ENCODE measurements at regions not wholly inside any gene's neighbourhood (a gene's known extent, or its start where the extent isn't known, plus 50 kb on each side); places are given as distances from the start of the nearest gene placed in this dataset.

- no peak overlapping the region for H3K4me3 ChIP-seq
- peak in 1 of 2 donors; percentile 22 for DNase-seq (ENCODE audit: low spot score in 2 of 2)
- TF ChIP-seq, protein P1, sequence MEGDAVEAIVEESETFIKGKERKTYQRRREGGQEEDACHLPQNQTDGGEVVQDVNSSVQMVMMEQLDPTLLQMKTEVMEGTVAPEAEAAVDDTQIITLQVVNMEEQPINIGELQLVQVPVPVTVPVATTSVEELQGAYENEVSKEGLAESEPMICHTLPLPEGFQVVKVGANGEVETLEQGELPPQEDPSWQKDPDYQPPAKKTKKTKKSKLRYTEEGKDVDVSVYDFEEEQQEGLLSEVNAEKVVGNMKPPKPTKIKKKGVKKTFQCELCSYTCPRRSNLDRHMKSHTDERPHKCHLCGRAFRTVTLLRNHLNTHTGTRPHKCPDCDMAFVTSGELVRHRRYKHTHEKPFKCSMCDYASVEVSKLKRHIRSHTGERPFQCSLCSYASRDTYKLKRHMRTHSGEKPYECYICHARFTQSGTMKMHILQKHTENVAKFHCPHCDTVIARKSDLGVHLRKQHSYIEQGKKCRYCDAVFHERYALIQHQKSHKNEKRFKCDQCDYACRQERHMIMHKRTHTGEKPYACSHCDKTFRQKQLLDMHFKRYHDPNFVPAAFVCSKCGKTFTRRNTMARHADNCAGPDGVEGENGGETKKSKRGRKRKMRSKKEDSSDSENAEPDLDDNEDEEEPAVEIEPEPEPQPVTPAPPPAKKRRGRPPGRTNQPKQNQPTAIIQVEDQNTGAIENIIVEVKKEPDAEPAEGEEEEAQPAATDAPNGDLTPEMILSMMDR (IDR thresholded peaks at IDR 0.05): peak in 3 of 5 experiments; percentile 21 to 34 (median 27)
- no peak for TF ChIP-seq POLR2A (IDR thresholded peaks at IDR 0.05)
- TF ChIP-seq EP300 (IDR thresholded peaks at IDR 0.05): no peak
- no peaks in the 10 kb centered on the region for H3K9me3 ChIP-seq
- H3K4me1 ChIP-seq: no peaks in the 10 kb centered on the region
- no peaks in the 10 kb centered on the region for H3K27me3 ChIP-seq
- H3K36me3 ChIP-seq: no peaks in the 10 kb centered on the region
- H3K27ac ChIP-seq: no peak overlapping the region
- 86 to 92% methylated on average over 2 of the region's 2 CpGs for WGBS, 2 donors
Observed at GRCh38 chr6:119978274-119978889, 628.8 kb upstream of the MAN1A1 start.

GRCh38 chr6:119974430-119975159 lies 625.0 kb upstream of the MAN1A1 start:
- no peak for DNase-seq (ENCODE audit: low spot score in 2 of 2)
- no peaks in the 10 kb centered on the region for H3K27me3 ChIP-seq
- TF ChIP-seq EP300 (IDR thresholded peaks at IDR 0.05): no peak
- TF ChIP-seq POLR2A (IDR thresholded peaks at IDR 0.05): no peak
- TF ChIP-seq, protein P1 (IDR thresholded peaks at IDR 0.05): no peak
- H3K36me3 ChIP-seq: no peaks in the 10 kb centered on the region
- H3K27ac ChIP-seq: no peak overlapping the region
- H3K4me1 ChIP-seq: no peaks in the 10 kb centered on the region
- no peaks in the 10 kb centered on the region for H3K9me3 ChIP-seq
- no peak overlapping the region for H3K4me3 ChIP-seq
- WGBS, 2 donors: 93 to 95% methylated on average over 6 of the region's 6 CpGs

DNA sequence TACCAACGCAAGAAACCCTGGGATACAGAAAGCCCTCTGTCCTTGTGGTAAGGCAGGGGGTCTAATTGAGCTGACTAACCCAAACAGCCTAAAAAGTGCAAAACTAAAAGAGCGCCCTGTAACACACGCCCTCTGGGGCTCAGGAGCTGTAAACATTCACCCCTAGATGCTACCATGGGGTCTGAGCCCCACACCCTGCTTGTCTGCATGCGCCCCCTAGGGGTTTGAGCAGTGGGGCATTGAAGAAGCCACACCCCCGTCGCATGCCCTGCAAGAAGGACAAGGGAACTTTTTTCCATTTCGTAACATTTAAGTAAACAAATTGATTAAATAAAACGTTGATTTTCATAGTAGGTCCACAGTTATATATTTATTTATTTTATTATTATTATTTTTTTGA lies 616.9 kb upstream of the MAN1A1 start:
- DNase-seq (ENCODE audit: low spot score in 2 of 2): no peak
- Histone ChIP-seq H3K9me3 (no peaks in the 10 kb centered on the region), H3K27ac (no peak overlapping the region), H3K4me3 (no peak overlapping the region), H3K27me3 (no peaks in the 10 kb centered on the region), H3K4me1 (no peaks in the 10 kb centered on the region), H3K36me3 (no peaks in the 10 kb centered on the region)
- WGBS, 2 donors: 87 to 89% methylated on average over 8 of the region's 8 CpGs
- TF ChIP-seq POLR2A (IDR thresholded peaks at IDR 0.05): no peak
- TF ChIP-seq, protein P1 (IDR thresholded peaks at IDR 0.05): no peak
- TF ChIP-seq EP300 (IDR thresholded peaks at IDR 0.05): no peak

DNA sequence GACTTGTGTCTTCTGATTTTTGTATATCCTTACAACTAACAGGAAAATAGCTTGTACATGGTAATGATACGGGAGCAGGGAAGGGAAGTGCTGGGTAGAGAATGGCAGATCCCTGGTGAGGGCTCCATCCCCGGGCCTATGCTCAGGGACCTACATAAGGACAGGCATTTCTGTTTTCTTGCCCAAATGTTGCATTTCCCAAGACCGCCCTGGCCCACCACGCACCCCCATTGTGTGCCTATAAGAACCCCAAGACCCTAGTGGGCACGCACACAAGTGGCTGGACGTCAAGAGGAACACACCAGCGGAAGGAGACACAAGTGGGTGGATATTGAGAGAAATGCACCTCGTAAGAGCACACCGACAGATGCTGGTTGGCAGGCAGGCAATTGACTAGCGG lies 616.3 kb upstream of the MAN1A1 start:
- H3K36me3 ChIP-seq: no peaks in the 10 kb centered on the region
- no peaks in the 10 kb centered on the region for H3K27me3 ChIP-seq
- 96% methylated on average over 10 of the region's 10 CpGs for WGBS, 2 donors
- no peaks in the 10 kb centered on the region for H3K4me1 ChIP-seq
- H3K27ac ChIP-seq: no peak overlapping the region
- TF ChIP-seq, protein P1 (IDR thresholded peaks at IDR 0.05): no peak
- TF ChIP-seq POLR2A (IDR thresholded peaks at IDR 0.05): no peak
- no peak for DNase-seq (ENCODE audit: low spot score in 2 of 2)
- no peaks in the 10 kb centered on the region for H3K9me3 ChIP-seq
- H3K4me3 ChIP-seq: no peak overlapping the region

DNA sequence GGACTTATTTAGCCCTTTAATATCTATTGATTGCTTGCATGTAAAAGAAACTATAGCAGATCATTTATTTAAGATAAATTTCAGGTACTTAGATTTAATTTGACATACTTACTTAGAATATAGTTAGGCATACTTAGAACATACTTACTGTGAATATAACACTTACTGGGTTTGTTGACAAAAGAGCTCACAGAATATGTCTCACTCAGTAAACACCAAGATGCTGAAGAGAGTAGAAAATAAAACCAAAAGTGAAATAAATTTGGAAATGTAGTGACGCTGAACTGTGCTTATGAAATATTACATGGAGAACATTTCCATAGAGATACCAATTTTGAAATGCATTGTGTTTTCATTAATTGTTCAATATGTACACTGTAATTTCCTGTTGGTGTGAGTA lies 615.4 kb upstream of the MAN1A1 start:
- TF ChIP-seq, protein P1 (IDR thresholded peaks at IDR 0.05): no peak
- TF ChIP-seq POLR2A (IDR thresholded peaks at IDR 0.05) (no peak), EP300 (IDR thresholded peaks at IDR 0.05) (no peak)
- DNase-seq (ENCODE audit: low spot score in 2 of 2): no peak
- H3K4me1 ChIP-seq: no peaks in the 10 kb centered on the region
- H3K9me3 ChIP-seq: no peaks in the 10 kb centered on the region
- H3K27ac ChIP-seq: no peak overlapping the region
- no peaks in the 10 kb centered on the region for H3K36me3 ChIP-seq
- no peak overlapping the region for H3K4me3 ChIP-seq
- 91 to 92% methylated on average over 1 of the region's 1 CpG for WGBS, 2 donors
- no peaks in the 10 kb centered on the region for H3K27me3 ChIP-seq

Measured in tibial nerve (tissue), 4 donors.